ENCODE measurements at regions not wholly inside any gene's neighbourhood (a gene's known extent, or its start where the extent isn't known, plus 50 kb on each side); places are given as distances from the start of the nearest gene placed in this dataset.
"Not testable (repeated sequence)": the region's sequence is repeated elsewhere in the genome, so short reads cannot be mapped to it uniquely, and the experiment has no call there.

DNA sequence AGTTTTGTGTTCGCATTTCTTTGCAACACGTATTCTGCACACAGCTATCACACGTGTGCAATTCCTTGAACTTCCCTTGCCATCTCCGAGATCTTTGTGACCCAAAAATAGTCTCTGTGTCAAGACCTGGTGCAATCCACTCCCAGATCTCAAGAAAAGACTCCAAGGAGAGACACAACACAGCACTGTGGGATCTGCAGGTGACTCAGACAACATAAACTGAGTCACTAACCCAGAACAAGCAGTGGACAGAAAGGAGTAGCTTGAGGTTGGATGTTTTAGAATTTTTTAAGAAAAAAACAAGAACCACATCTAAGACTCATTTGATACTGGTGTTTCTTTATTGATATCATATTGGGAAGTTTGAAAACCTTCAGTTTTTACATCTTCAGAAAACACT is 396.9 kb downstream of the AGTPBP1 start:
- DNase-seq (ENCODE audit: low read depth in 1 of 2, low spot score in 1 of 2) = no peak

- DNase-seq (ENCODE audit: low read depth in 1 of 2, low spot score in 1 of 2) = no peak
These were observed 402.4 kb downstream of the AGTPBP1 start for GRCh38 chr9:85339338-85339737.

GRCh38 chr9:85334228-85334627 is 407.5 kb downstream of the AGTPBP1 start:
- DNase-seq (ENCODE audit: low read depth in 1 of 2, low spot score in 1 of 2) = no peak

- no peak for DNase-seq (ENCODE audit: low read depth in 1 of 2, low spot score in 1 of 2)
These were observed 409.3 kb downstream of the AGTPBP1 start for GRCh38 chr9:85332487-85332886.

DNA sequence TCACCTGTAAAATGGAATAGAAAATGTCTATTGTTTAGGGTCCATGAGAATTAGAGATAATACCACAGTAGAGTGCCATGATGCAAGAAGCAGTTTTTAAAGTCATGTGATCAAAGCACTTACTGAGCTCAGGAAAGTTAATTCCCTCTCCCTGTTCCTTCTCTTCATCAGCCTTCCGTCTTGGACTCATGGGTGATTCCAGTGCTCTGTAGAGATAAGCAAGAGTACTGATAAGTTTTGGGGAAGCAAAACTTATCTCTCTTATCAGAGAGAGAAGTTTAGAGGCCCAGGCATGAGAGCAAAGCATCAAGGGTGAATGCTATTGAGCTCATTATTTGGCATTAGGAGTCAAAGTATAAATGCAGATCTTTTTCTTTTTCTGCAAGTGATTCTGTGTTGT is 410.1 kb downstream of the AGTPBP1 start:
- DNase-seq (ENCODE audit: low read depth in 1 of 2, low spot score in 1 of 2) = no peak

GRCh38 chr9:85322592-85322991 is 419.2 kb downstream of the AGTPBP1 start:
- no peak for DNase-seq (ENCODE audit: low read depth in 1 of 2, low spot score in 1 of 2)

DNA sequence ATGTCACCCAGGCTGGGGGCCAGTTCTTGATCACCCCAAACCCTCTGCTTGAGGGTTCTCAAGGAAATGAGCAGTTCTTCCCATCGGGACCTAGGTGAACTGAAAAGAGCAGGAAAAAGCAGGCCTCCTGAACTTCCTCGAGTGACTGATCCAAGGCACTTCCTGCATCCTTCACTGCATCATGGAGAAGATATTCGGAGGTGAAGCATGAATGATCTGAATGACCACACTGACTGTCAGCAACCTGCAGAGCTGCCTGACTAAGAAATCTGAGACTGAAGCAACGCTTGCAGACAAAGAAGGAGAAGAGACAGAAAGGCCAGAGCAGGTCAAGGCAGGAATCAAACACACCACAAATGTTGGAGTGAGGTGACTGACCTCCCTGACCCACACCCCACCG is 420.2 kb downstream of the AGTPBP1 start:
- no peak for DNase-seq (ENCODE audit: low read depth in 1 of 2, low spot score in 1 of 2)

GRCh38 chr9:85319936-85320656 is 421.7 kb downstream of the AGTPBP1 start:
- DNase-seq (ENCODE audit: low read depth in 1 of 2, low spot score in 1 of 2) = no peak

- not testable (repeated sequence) for DNase-seq (ENCODE audit: low read depth in 1 of 2, low spot score in 1 of 2)
These were observed 426.2 kb downstream of the AGTPBP1 start for GRCh38 chr9:85315535-85315934.

- DNase-seq (ENCODE audit: low read depth in 1 of 2, low spot score in 1 of 2) = no peak
These were observed 431.2 kb downstream of the AGTPBP1 start for GRCh38 chr9:85310573-85310972.

DNA sequence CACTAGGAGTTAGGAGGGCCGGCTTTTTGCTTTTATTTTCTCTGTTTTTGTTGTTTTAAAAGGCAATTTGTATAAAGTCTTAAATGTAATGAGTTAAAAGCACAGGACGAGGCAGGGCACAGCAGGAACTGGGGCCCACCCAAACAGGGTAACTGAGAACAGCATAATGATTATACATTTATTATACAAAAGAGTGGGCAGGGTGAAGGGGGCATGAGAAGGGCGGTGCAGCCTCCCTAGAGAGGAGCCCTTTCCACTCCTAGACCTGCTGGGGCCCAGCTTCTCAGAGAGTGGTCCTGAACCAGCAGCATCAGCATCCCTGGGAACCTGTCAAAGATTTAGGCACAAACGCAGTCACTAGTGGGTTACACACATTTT is 438.0 kb downstream of the AGTPBP1 start:
- DNase-seq (ENCODE audit: low read depth in 1 of 2, low spot score in 1 of 2) = no peak

- DNase-seq (ENCODE audit: low read depth in 1 of 2, low spot score in 1 of 2) = no peak
These were observed 438.6 kb downstream of the AGTPBP1 start for GRCh38 chr9:85302938-85303756.

DNA sequence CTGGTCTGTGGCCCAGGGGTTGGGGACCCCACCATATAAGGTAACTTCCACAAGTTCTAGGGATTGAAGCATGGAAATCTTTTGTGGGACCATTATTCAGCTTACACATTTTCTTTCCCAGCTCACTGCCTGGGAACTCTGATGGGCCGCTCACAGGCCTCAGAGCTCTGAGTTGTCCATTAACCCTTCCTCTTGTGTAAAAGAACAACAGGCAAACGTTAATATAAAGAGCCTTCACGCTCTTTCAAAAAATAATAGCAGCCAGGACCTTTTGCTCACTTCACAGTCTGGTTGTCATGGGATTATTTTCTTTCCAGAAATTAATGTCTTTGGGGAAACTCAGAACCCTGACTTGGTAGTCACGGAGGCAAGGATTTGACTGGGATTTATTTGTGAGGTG is 443.3 kb downstream of the AGTPBP1 start:
- DNase-seq (ENCODE audit: low read depth in 1 of 2, low spot score in 1 of 2) = no peak

- DNase-seq (ENCODE audit: low read depth in 1 of 2, low spot score in 1 of 2) = not testable (repeated sequence)
These were observed 446.5 kb downstream of the AGTPBP1 start for GRCh38 chr9:85295244-85295643.

- no peak for DNase-seq (ENCODE audit: low read depth in 1 of 2, low spot score in 1 of 2)
These were observed 449.5 kb downstream of the AGTPBP1 start for GRCh38 chr9:85292261-85292660.

- no peak for DNase-seq (ENCODE audit: low read depth in 1 of 2, low spot score in 1 of 2)
These were observed 450.5 kb downstream of the AGTPBP1 start for GRCh38 chr9:85291266-85291665.

DNA sequence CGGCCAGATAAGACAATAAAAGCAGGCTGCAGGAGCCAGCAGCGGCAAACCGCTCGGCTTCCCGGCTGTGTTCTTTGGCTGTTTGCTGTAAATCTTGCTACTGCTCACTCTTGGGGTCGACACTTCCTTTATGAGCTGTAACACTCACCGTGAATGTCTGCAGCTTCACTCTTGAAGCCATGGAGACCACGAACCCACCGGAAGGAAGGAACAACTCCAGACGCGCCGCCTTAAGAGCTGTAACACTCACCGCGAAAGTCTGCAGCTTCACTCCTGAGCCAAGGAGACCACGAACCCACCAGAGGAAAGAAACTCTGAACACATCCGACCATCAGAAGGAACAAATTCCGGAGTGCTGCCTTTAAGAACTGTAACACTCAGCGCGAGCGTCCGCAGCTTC is 451.7 kb downstream of the AGTPBP1 start:
- DNase-seq (ENCODE audit: low read depth in 1 of 2, low spot score in 1 of 2) = no peak

DNA sequence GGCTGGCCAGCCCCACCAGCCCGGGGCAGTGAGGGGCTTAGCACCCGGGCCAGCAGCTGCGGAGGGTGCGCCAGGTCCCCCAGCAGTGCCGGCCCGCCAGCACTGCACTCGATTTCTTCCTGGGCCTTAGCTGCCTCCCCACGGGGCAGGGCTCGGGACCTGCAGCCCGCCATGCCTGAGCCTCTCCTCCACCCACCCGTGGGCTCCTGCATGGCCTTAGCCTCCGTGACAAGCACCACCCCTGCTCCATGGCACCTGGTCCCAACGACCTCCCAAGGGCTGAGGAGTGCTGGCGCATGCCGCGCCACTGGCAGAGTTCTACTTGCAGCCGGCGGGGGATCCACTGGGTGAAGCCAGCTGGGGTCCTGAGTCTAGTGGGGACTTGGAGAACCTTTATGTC is 452.6 kb downstream of the AGTPBP1 start:
- no peak for DNase-seq (ENCODE audit: low read depth in 1 of 2, low spot score in 1 of 2)

DNA sequence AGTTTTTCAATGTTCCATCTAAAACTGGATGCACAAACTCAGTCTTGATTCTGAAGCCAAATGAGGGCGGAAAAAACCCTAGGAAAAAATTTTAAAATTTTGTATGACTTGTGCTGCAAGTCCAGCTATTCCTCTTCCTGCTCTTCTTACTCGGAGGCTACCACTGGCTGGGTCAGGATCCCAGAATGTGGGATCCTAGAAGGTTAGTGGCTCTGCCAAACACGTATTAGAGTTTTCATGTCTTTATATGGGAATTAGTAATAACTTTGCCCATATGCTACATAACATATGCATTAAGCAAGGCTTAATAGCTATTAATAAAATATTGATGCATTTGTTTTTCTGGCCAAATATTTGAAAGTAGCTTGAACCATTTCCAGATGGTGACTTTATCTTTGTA is 458.3 kb downstream of the AGTPBP1 start:
- no peak for DNase-seq (ENCODE audit: low read depth in 1 of 2, low spot score in 1 of 2)

DNA sequence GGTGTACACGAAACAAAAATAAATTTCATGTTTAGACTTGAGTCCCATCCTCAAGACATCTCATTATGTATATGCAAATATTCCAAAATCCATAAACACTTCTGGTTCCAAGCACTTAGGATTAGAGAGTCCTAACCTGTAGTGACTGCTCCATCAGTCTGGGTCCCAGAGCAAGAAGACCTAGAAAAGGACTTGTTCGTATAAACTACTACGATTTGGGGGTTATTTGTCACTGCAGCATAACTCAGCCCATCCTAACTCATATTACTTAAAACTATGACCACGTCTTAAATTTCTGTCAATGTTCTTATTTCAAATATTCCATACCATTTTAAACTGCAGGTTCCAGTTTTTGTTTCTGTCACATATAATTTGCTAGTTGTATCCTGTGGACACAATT is 463.0 kb downstream of the AGTPBP1 start:
- no peak for DNase-seq (ENCODE audit: low read depth in 1 of 2, low spot score in 1 of 2)

DNA sequence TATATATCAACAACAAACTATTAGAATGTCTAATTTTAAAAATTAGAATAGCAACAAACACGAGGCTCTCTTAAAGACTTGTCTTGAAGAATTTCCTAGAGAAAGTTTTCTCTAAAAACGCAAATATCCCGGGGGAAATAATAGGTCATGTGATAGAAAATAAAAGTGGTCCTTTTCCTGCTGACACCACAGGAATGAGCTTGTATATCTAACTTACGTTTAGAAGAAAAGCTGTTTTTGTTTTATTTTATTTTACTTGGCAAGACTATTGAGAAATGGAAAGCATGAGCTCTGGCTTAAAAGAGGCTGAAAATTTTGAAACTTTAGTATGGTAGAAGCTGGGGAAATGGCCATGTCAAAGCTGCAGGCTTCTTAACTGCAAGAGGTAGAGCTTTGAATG is 465.0 kb downstream of the AGTPBP1 start:
- no peak for DNase-seq (ENCODE audit: low read depth in 1 of 2, low spot score in 1 of 2)

- DNase-seq (ENCODE audit: low read depth in 1 of 2, low spot score in 1 of 2) = no peak
These were observed 471.9 kb downstream of the AGTPBP1 start for GRCh38 chr9:85269811-85270210.

- no peak for DNase-seq (ENCODE audit: low read depth in 1 of 2, low spot score in 1 of 2)
These were observed 473.6 kb downstream of the AGTPBP1 start for GRCh38 chr9:85268131-85268530.
